CD1c-positive myeloid dendritic cell (primary cell): ENCODE measurements at regions not wholly inside any gene's neighbourhood (a gene's known extent, or its start where the extent isn't known, plus 50 kb on each side); places are given as distances from the start of the nearest gene placed in this dataset.
"Not testable (repeated sequence)": the region's sequence is repeated elsewhere in the genome, so short reads cannot be mapped to it uniquely, and the experiment has no call there.

Source experiments
- DNase-seq: peaks from one replicate; pipeline ENCODE4 v3.0.0-alpha.2; 2016; ENCODE audit errors: extremely low spot score

GRCh38 chr1:64318428-64318827 lies 115.0 kb downstream of the UBE2U start:
- no peak for DNase-seq

DNA sequence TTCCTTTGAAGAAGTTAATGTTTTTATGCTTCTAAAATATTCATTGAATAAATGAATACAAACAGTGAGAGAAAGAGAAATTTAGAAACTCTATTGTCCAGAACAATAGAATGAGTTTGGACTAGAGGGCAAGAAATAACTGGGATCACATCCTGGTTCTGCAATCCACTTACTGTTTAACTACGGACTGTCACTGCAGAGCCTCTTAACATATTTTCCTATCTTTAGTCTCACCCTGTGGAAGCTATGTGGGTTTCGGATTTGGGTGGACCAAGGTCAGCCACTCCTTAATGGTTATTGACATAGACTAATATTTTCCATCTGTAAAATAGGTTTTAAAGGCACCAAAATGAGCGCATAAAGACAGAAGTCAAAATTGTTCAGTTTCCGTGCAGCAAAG lies 116.6 kb downstream of the UBE2U start:
- DNase-seq, result no peak

DNA sequence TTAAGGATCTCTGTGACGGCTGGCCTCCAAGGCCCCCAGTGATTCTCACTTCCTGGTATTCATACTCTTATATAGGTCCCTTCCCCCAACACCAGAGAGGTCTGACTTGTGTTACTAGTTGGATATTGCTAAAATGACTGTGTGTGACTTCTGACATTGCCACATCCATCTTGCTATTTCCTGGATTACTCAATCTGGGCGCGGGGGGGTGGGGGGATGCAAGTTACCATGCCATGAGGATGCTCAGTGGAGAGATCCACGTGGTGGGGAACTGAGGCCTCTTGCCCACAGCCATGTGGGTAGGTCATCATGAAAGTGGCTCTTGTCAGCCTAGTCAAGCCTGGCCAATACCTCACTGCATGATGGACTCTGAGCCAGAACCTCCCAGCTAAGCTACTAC lies 117.0 kb downstream of the UBE2U start:
- DNase-seq, result peak; percentile 20

DNA sequence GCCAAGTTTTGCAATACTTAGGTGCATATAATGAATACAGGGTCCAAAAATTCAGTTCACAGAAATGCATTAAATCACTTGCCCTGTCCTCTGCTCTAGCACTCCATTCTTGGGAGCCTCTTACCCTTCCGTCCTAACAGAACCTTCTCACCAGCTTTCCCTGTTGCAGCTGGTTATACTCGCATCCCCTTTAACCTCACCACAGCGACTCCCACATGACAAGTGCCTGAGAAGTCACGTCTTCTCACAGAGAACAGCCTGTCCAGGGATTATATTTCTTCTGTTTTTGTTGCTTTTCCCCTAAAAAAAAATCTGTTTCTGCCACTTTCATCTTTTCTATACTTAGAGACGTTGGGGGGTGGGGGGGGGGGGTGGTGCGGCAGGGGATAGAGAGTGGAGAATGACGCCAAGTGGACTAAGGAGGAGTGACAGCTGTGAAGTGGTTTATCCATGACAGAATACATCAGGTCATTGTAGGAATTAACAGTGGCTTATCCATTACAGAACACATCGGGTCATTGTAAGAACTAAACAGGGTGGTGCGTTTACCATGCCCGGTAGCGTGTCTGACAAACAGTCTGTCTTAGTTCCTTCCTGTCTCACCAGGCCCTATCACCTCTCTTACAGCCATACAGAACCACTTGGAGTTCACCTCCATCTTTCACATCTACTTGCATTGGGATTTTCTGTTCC lies 117.6 kb downstream of the UBE2U start:
- no peak for DNase-seq

DNA sequence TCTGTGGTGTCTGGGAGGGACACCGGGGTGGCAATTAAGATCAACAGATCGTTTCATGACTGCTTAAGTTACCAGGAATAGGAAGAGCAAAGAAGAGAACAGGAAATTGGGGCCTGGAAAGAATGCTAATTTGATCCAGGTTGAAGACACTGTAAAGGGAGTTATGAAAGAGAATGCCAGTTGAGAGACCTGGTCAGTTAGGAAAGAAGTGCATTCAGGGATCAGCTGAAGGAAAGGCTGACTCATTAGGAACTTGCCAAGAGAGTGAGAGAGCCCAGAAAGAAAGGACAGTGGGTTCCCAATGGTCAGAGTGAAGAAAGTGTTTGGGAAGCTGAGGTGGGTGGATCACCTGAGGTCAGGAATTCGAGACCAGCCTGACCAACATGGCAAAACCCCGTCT lies 119.6 kb downstream of the UBE2U start:
- no peak for DNase-seq

GRCh38 chr1:64323882-64324281 lies 120.5 kb downstream of the UBE2U start:
- DNase-seq, result no peak

DNA sequence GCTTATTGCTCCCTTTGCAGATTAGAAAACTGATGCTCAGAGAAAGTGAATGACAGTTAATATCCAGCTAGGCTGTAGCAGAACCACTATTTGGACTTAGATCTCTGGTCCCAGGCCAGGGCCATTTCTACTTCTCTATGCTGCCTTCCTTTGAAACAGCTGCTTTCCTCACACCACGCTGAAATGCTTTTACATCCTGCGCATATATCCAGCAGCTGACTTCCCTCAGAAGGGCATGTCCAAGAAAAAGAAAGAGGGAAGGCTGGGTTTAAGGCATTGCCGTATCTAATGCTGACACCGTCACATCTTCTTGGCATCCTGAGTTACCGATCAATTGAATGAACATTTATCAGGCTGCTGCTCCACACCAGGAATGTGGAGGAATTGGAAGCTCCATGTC lies 122.4 kb downstream of the UBE2U start:
- DNase-seq, result no peak

GRCh38 chr1:64327119-64327518 lies 123.7 kb downstream of the UBE2U start:
- no peak for DNase-seq

DNA sequence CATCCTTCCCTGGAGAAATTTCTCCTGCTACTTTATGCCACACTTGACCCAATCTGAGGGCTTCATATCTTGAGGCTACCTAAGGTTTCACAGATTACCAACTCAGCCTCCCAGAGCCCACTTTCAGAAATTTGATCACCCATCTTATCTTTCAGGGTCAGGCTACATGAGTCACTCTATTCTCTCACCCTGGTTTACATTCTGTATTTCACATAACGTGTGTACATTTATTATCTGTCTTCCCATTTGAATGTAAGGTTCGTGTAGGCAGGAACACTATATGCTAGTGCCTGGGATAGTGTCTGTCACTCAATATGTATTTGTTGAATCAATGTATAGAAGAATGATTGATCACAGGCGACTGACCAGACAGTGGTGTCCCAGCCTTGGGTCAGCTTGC lies 124.8 kb downstream of the UBE2U start:
- no peak for DNase-seq

- no peak for DNase-seq
These were observed 127.4 kb downstream of the UBE2U start for GRCh38 chr1:64330839-64331238.

GRCh38 chr1:64335636-64336035 lies 132.2 kb downstream of the UBE2U start:
- DNase-seq, result no peak

- DNase-seq, result no peak
These were observed 132.5 kb upstream of the CACHD1 start for GRCh38 chr1:64337475-64337874.

- DNase-seq, result no peak
These were observed 132.0 kb upstream of the CACHD1 start for GRCh38 chr1:64337926-64338325.

DNA sequence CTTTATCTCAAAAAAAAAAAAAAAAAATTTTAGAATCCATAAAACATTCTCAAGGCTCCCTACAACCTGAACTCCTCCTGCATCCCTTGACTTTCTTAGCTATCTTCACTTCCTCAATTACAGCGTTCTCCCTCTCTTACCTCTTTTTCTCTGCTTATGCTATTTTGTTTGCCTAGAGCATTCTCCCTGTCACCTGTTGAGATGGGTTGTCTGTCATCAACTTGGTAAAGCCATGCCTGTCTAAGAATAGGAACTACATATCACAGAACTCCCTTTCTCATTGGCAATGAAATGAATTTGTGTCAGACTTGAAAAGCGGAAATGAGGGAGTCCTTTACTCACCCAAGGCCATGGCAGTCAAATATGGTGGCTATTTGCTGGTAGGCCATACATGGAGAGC lies 129.6 kb upstream of the CACHD1 start:
- DNase-seq, result no peak

DNA sequence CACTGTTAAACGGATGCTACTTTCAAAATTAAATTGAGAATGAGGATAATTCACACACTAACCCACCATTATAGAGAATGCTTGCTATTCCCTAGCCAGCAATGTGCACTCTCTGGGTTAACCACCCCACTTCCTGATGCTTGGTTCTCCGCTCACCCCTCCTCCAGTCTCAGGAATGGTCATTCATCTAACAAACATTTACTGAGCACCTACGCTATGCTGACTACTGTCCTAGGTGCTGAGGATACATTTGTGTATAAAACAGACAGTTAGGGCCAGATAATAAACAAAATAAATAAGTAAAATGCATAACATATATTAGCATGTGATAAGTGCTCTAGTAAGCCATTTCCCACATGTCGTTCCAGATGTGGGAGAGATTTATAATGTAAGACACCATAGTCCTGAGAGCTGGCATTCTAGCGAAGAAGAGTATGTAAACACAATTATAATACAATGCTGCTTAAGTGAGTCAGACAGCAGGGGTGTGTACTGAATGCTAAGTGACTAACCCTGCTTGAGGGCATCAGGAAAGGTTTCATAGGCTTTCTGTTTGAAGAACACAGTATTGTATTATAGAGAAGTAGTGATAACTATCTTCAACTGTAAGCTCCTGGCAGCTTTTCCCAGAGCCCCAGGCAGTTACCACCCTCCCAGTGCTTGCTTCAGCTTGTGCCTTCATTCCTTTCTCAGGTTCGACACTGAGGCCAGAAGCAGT lies 126.7 kb upstream of the CACHD1 start:
- no peak for DNase-seq

- no peak for DNase-seq
These were observed 126.1 kb upstream of the CACHD1 start for GRCh38 chr1:64343823-64344190.

GRCh38 chr1:64348270-64348960 lies 121.5 kb upstream of the CACHD1 start:
- no peak for DNase-seq

DNA sequence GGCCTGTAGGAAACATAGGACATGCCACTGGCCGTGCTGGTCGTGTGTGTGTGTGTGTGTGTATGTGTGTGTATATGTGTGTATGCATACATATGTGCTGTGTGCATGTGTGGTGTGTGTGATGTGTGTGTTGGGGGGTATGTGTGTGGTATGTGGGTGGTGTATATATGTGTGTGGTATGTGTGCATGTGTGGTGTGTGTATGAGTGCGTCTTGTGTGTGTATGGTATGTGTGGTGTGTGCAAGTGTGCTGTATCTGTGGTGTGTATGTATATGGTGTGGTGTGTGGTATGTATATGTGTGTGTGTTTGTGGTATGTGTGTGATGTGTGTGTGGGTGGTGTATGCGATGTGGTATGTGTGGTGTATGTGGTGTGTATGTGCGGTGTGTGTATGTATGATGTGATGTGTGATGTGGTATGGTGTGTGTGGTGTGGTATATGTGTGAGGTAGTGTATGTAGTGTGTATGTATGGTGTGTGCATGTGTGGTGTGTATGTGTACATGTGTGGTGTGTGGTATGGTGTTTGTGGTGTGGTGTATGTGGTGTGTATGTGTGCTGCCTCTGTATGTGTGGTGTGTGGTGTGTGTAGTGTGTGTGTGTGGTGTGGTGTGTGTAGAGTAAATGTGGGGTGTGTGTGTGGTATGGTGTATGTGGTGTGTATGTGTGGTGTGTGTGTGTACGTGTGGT lies 120.8 kb upstream of the CACHD1 start:
- no peak for DNase-seq

- DNase-seq, result not testable (repeated sequence)
These were observed 114.4 kb upstream of the CACHD1 start for GRCh38 chr1:64355534-64355933.

DNA sequence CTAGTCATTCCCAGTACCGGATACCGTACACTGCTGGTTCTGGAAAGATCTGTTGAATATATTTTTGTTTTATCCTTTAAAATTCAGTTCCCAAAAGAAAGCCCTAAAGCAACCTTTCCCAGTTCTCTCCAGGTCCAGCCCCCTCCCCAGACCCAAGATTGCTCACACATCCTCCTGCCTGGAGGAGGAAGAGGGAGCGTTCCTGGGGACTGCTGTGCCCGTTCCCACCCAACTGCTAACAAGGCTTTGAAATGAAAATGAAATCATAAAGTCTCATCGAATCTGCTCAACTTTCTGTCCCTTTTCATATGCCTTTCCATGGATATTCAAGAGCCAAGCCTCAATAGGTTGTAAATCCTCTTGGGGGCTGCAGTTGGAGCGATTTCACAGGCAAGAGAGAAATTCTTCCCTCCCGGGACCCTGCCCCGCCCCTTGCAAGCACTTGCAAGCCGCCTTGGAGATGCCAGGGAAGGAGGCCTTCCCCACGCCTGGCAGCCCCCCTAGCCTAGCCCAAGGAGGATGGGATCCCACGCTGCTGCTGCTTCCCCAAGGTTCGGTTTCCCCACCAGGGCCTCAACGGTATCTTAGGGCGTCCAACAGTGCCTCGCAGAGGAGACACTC lies 113.2 kb upstream of the CACHD1 start:
- DNase-seq, result no peak

DNA sequence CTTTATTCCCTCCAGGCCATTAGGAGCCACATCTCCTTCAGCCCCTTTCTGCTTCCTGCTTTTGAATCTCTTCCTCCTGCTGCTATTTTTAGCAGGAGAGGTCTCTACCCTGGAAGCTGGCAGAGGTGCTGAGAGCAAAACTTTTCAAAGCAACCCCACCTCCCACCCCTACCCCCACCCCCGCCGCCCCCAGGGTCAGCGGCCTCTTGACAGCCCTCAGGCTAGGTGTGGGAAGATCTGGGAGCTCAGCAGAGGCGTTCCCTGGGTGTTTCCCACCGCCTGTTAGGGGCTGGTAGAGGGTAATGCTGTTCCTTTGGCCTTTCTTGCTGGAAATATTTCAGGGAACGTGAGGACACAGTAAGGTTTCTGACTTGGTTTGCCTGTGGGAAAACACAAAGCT lies 112.5 kb upstream of the CACHD1 start:
- DNase-seq, result no peak

- no peak for DNase-seq
These were observed 111.2 kb upstream of the CACHD1 start for GRCh38 chr1:64358692-64359091.
